GM21786 (cell line): ENCODE measurements at regions not wholly inside any gene's neighbourhood (a gene's known extent, or its start where the extent isn't known, plus 50 kb on each side); places are given as distances from the start of the nearest gene placed in this dataset.
"Not testable (repeated sequence)": the region's sequence is repeated elsewhere in the genome, so short reads cannot be mapped to it uniquely, and the experiment has no call there.

Source experiments
- ATAC-seq: cut with Tn5 transposase; IDR thresholded peaks from one replicate; pipeline ENCODE4 v1.9.1; 2021; ENCODE audit not compliant: unreplicated experiment

- not testable (repeated sequence) for ATAC-seq
These were observed 828.8 kb downstream of the TMEM121 start for GRCh38 chr14:106355007-106355791.

DNA sequence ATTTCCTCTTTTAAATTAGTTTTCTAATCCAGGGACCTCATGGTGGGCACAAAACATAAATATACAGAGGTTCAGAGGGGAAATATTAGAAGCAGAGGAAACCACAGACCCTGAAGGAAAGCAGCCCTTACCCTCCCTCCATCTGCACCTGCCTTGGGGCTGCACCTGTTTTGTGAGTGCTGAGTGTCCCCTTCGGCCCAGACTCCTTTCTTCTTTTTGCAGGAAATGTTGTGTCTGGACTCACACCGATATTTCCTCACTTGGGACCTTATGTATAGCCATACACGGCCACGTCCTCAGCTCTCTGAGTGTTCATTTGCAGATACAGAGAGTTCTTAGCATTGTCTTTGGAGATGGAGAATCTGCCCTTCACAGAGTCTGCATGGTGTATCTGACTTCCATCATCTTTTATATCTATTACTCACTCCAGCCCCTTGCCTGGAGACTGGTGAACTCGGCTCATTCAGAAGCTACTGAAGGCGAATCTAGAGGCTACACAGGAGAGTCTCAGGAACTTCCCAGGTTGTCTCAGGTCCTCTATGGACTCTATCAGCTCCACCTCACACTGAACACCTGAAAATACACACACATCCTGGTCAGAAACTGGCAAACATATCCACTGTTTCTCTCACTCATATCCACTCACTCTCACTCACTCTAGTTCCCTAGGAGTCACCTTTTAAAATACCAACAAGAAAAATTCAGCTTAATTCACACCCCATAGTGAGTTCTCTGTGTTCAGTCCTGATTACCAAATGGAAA lies 829.7 kb downstream of the TMEM121 start:
- ATAC-seq, result not testable (repeated sequence)

- ATAC-seq, result not testable (repeated sequence)
These were observed 830.2 kb downstream of the TMEM121 start for GRCh38 chr14:106356643-106356930.

GRCh38 chr14:106359157-106359887 lies 832.9 kb downstream of the TMEM121 start:
- not testable (repeated sequence) for ATAC-seq

DNA sequence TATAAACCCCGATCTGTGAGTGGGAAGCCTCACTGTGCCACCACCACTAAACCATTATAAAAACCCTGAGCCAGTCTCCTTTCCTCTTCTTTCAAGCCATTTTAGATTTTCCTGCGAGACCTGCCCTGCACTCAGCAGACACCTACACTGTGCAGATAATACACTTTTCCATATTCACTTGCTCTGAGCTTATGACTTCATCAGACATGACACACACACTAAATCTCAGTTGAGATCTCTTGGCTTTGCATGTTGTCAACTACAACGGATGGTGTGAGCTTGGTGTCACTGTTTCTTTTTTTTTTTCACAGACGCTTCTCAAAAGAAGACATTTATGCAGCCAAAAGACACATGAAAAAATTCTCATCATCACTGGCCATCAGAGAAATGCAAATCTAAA lies 839.0 kb downstream of the TMEM121 start:
- ATAC-seq, result not testable (repeated sequence)

DNA sequence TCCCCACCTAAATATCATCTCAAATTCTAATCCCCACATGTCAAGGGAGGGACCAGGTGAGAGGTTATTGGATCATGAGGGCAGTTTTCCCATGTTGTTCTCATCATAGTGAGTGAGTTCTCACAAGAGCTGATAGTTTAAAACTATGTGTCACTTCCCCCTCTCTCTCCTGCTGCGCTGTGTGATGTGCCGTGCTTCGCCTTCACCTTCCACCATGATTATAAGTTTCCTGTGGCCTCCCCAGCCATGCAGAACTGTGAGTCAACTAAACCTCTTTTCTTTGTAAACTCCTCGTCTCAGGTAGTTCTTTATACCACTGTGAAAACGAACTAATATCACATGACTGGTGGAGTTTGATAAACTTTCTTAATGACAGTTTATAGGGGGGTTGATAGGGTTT lies 839.5 kb downstream of the TMEM121 start:
- not testable (repeated sequence) for ATAC-seq

GRCh38 chr14:106366971-106367370 lies 840.6 kb downstream of the TMEM121 start:
- ATAC-seq, result not testable (repeated sequence)

- ATAC-seq, result not testable (repeated sequence)
These were observed 843.1 kb downstream of the TMEM121 start for GRCh38 chr14:106369456-106369855.

DNA sequence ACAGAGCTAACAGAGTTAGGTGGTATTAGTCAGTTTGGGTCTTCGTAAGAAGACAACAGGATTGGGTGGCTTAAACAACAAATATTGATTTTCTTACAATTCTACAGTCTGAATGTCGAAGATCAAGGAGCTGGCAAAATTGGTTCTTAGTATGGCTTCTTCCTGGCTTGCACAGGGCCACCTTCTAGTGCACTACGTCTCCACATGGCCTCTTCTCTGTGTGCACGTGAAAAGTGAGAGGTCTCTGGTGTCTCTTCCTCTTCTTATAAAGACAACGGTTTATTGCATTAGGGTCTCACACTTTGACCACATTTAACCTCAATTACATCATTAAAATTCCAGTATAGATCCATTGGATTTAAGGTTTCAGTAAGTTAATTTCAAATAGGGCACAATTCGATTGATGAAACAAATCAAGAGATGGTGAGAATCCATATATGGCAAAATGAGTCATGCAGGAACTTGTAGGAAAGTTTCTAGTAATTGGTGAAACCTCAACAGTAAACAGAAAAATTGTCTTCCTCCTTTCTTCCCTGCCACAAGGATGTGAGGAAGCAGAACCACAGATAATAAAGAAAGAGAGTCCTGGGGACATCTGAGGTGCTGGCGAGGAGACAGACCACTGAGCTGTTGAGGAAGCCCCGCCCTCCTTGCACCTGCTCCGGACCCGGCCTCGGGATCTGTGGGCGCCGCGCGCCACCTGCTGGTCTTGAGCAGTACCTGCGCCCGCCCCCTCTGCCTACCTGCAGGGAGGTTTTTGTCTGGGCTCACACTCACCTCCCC lies 846.7 kb downstream of the TMEM121 start:
- ATAC-seq, result no peak

GRCh38 chr14:106373653-106374110 lies 847.3 kb downstream of the TMEM121 start:
- not testable (repeated sequence) for ATAC-seq

GRCh38 chr14:106377432-106377831 lies 851.0 kb downstream of the TMEM121 start:
- ATAC-seq, result no peak

DNA sequence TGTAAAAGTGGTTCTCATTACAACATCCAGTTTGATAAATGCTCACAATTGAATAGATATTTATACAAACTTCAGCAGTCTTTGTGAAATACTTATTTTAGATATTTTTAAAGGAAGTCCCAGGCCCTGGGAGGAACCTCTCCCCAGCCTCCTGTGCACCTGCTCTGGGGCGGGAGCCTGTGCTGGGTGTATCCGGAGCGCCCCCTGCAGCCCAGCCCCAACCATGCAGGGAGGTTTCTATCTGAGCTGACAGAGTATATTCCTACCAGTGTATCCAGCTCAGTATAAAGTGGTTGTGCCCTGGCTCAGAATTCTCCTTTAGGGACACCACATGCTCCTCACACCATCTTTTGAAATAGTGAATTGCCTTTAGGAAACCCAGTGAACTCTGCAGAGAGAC lies 851.8 kb downstream of the TMEM121 start:
- no peak for ATAC-seq

- ATAC-seq, result no peak
These were observed 854.4 kb downstream of the TMEM121 start for GRCh38 chr14:106380740-106381139.

DNA sequence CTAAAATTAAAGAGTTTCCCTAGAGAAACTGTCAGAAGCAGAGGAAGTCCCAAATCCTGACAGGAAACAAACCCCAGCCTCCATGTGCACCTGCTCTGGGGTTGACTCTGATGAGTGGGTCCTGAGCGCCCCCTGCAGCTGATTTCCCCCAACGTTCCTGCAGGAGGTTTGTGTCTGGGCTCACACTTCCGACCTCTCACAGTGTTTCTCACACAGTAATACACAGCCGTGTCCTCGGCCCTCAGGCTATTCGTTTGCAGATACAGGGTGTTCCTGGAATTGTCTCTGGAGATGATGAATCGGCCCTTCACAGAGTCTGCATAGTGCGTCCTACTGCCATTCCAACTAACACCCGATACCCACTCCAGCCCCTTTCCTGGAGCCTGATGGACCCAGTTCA lies 862.8 kb downstream of the TMEM121 start:
- ATAC-seq, result not testable (repeated sequence)

DNA sequence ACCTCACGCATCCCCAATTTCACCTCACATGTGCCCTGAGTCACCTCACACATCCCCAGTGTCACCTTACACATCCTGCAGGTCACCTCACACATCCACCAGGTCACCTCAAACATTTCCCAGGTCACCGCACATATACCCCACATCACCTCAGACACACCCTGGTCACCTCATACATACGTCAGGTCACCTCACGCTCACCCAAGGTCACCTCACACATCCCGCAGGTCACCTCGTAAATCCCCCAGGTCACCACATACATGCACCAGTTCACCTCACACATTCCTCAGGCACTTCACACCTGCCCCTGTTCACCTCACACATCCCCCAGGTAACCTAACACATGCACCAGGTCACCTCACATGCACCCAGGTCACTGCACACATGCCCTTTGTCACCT lies 864.0 kb downstream of the TMEM121 start:
- ATAC-seq, result no peak

- ATAC-seq, result no peak
These were observed 864.6 kb downstream of the TMEM121 start for GRCh38 chr14:106390947-106391346.

GRCh38 chr14:106393742-106394141 lies 867.4 kb downstream of the TMEM121 start:
- no peak for ATAC-seq

DNA sequence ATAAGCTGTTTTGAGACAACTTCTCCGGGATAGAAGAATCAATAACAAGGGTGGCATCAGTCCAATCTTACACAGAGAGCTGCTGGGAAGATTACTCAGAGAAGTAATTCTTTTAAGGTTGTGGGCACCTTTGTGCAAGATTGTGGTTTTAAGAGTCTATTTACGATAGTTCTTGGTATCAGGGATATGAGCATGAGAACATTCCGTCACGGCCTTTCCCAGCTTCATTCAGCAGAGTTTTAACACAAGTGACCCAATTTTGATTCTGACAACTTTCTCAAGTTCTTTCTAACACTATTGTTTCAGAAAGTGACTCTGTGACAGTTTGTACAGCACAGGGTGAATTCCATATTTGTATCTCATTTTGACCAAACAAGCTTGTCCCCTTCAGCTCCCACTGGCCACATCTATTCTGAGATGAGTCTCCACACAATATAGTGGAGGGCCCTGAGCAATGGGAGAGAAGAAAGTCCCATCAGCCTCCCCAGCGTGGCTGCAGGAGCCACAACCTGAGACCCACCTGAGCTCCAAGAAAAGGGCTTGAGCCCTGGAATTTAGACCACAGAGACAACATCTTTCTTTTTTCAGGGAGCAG lies 869.2 kb downstream of the TMEM121 start:
- ATAC-seq, result no peak

DNA sequence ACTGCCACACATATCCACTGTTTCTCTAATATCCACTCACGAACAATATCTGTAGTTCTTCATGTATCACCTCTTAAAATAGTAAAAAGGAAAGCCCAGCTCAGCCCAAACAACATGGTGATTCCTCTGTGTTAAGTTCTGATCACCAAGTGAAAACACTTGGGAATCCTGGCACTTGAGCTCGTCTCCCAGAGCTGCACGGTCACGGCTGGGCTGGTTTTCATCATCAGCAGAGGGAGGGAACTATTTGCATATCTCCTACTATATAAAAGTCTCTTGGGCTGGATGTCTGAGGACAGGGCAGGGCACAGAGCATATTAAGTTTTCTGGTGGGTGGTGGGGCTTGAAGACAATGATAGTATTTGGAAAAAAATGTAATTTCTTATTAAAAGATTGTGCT lies 870.6 kb downstream of the TMEM121 start:
- no peak for ATAC-seq

DNA sequence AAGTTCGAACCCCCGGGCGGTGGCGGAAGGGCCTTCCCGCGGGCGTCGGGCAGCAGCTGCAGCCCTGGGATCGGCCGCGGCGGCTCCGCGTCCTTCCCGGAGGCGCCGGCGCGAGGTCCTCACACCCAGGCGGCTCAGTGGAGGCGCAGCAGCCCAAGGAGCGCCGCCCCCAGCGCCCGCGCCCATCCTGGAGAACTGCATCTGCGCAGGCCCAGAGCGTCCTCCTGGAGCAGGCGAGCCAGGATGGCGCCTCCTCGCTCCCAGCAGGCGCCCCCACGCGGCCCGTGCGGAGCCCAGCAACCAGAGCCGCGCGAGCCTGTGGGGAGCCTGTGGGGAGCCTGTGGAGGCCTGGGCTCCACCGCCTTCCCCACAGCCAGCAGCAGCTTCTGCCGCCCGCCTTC lies 872.5 kb downstream of the TMEM121 start:
- not testable (repeated sequence) for ATAC-seq
